Cardiac septum (tissue), 1 donor: ENCODE measurements at regions not wholly inside any gene's neighbourhood (a gene's known extent, or its start where the extent isn't known, plus 50 kb on each side); places are given as distances from the start of the nearest gene placed in this dataset.

ENCODE experiments used
- DNase-seq: peaks from one replicate; pipeline ENCODE4 v3.0.0-alpha.2; 2020; ENCODE audit warnings: low spot score
- intact Hi-C: fragments of 100-400 bp; cut with DNase I; formaldehyde crosslinking; loops from one replicate; pipeline ENCODE4 v1.14.0; 2022
- donor health status: DM: no; HTN: no; CAD: no.

DNA sequence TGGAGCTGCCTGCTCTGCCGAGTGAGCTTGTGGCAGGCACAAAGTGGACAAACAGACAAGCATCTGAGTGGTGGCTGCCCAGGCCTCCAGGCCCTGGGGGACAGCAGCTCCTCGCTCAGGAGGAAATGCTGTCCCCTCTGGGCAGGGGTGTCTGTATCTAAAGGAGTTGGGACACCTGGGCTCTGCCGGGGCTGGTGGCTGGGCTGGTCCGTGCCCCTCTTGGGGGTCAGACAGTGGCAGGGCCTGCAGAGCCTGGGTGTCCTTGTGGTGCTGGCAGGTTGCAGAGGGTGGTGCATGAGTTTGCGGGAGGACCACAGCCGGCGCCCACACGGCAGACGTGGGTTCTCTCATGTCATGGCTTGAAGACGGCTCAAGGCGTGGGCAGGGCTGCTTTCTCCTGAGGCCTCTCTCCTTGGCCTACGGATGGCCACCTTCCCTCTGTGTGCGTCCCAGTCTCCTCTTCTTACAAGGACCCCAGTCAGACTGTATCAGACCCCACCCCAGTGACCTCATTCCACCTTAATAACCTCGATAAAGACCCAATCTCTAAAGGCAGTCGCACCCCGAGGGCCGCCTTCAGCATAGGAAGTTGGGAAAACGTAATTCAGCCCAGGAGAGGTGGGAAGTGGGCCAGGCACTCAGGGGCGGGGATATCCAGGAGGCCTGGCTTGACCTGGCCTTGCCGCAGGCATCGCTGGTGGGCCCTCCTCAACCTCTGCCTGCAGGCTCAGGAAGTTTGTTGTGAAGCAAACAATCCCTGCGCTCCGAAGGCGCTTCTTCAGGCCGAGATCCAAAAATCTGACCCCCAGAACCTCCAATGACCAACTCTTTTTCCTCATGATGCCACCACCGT is 110.0 kb downstream of the KIF26A start:
- intact Hi-C loops, result no loop called here
- no peak for DNase-seq

DNA sequence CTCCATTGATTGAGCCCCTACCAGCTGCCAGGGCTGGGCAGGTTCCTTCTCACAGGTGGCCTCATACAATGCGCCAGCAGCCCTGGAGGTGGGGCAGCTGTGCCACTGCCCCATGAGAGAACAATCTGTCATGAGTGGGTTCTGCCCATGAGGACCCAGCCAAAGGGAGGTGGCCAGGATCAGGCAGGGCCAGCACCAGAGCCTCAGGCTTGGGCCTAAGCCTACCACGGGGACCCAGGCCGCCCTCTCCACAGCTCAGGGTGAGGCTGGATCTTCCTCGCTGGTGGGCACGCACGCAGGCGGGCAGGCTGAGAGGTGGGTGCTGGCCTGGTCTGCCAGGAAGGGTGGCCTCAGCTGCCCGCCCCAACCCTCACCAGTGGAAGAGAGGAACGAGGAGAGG is 110.7 kb downstream of the KIF26A start:
- DNase-seq, result no peak
- intact Hi-C loops, result no loop called here

DNA sequence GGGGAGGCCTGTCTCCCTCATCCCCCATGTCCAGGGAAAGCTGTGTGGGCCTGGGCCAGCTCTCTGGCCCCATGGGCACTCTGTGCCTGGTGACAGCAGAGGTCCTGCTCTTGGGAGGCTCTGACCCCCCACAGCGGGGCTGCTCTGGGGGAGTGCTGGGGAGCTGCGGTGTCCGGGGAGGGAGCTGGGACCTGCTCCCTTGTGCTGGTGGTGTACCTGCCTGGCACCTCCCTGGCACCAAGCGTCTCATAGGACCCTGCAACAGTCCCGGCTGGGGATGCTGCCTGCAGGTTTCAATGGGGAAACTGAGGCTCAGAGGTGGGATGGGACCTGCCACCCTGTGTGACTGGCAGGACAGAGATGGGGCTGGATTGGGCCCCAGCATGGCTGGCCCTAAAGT is 111.3 kb downstream of the KIF26A start:
- intact Hi-C loops, result no loop called here
- peak; percentile 57 for DNase-seq

DNA sequence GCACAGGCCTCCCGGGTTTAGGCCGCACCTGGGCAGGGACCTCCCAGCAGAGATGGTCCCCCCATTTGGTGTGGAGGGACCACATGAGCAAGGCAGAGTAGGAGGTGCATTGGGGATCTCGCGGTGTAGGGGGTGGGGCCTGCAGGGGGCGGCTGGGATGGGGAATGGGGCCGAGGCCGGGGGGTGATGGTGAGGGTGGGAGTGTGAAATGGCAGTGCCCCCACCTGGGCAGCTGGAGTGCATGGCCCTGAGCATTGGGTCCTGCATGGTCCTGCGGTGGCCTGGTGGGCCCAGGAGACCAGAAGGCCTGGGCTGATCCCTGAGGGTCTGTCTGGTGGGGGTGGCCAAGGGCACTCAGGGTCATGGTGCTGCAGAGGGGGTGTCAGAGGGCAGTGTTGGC is 111.8 kb downstream of the KIF26A start:
- intact Hi-C loops, result no loop called here

DNA sequence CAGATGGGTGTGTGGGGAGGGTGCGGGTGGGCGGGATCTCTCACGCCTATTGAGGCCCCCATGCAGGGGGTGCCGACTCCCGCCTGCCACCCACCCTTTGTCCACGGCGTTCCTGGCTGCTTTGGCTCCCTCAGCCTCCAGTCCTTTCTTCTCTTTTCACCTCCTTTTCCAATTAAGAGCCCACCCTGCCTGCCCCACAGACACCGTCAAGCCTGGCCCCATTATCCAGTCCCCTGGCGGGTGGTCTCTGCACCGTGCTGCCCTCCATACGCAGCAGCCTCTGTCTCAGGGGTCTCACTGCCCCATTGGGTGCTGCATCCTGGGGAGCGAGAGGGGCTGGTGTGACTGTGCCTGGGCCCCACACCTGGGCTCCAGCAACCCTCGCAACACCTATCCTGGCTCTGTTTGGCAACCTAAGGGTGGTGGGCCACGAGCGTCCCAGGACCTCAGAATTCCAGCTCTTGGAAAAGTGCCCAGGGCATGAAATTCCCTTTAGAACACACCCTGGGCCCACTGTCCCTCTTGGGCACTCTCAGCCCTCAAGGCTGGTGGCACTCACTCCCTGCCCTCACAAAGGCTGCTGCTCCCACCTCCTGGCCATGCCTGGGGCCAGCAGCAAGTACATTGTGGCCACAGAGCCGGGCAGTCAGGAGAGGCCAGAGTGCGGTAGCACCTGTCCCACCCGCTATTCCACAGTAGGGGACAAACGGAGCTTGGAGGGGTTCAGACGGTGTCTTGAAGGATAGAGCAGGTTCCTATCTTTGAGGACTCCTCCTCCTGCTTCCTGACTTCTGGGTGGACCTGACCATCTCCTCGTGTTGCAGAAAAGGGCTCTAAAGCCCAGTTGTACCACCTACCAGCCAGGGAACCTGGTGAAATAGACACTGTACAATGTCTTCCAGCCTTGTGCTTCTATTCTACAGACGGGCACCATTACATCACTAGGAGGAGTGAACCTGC is 114.1 kb downstream of the KIF26A start:
- intact Hi-C loops, result no loop called here
- no peak for DNase-seq

More for the DNA sequence above, 111.8 kb downstream of the KIF26A start:
- no peak for DNase-seq

DNA sequence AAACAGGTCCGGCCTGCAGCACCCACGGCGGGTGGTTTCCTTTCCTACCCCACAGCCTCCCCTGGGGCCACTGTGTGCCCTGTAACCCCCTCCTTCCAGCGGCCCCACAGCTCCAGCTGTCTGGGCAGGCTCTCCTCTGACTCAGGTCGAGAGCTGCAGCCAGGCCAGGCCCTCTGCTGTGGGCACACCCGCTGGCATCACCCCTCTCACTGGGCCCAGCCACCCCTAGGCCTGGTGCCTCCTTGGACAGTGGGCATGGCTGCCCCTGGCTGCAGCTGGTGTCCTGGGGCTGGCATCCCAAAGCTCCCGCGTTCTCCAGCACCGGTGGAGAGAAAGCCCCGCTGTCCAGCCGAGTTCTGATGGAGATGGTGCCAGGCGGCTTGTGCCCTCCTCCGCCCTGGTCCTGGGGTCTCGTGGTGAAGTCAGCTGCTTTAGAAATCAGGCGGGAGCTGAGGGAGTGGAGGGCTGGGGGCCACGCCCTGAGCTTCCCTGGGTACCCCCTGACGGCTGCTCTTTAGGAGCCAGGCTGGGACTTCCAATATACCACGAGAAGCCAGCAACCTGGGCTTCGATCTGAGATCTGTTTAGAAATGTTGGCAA is 114.9 kb downstream of the KIF26A start:
- peak; percentile 61 for DNase-seq
- intact Hi-C loops, result no loop called here

DNA sequence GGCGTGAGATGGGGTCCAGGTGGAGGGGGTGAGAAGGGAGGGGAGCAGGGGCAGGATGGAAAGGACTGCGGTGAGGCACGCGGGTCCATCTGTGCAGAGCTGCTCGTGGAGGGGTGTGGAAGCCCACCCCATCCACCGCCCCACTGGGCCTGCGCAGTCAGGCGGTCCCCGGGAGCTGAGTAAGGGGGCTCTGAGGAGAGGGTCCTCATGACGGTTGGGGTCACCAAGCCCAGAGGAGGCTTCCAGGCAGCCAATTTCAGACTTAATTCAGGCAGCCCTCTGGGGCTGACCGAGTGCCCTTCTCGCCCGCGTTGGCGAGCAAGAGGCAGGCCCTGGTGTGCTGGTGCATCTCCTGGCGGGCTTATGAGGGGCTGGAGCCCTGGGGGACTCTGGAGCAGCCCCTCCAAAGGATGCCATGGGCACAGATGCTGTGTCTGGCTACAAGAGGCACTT is 115.5 kb downstream of the KIF26A start:
- peak; percentile 53 for DNase-seq
- intact Hi-C loops, result no loop called here

DNA sequence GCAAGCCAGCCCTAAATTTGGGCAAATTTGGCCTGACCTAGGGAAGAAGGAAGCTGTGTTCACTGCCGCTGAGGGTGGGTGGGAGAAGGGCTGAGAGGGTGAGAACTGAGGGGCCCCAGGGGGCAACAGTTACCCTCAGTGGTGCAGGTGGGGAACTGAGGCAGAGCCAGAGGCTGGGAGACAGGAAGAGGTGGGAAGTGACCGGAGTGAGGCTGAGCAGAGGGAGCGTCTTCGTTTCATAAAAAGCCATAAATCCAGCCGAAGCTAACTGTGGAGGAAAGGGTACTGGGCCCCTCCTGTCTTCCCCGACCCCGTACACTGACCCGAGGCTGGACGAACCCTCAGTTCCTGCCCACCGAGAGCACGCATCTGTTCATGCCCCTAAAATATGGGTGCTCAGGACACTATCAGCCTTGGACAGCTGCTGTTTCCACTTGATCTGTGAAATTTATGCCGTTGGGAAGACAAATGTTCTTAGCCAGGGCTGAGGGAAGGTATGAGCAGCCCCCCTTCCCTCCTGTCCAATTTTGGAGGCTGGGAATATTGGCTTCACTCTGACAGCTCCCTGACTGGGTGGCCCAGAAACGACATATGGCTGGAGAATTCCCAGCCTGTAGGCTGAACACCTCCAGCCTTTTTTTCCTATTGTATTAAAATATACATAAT is 116.5 kb downstream of the KIF26A start:
- DNase-seq, result no peak
- intact Hi-C loops, result no loop called here

DNA sequence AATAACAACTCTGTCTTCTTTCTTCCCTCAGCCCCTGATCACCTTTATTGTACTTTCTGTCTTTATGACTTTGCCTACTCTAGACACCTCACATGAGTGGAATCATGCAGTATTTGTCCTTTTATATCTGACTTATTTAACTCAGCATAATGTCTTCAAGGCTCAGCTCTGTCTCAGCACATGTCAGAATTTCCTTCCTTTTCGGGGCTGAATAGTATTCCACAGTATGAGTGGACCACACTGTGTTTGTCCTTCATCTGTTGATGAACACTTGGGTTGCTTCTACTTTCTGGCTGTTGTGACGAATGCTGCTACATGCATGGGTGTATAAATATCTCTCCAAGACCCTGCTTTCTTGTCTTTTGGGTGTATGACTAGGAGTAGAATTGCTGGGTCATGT is 117.6 kb downstream of the KIF26A start:
- DNase-seq, result no peak
- intact Hi-C loops, result no loop called here

DNA sequence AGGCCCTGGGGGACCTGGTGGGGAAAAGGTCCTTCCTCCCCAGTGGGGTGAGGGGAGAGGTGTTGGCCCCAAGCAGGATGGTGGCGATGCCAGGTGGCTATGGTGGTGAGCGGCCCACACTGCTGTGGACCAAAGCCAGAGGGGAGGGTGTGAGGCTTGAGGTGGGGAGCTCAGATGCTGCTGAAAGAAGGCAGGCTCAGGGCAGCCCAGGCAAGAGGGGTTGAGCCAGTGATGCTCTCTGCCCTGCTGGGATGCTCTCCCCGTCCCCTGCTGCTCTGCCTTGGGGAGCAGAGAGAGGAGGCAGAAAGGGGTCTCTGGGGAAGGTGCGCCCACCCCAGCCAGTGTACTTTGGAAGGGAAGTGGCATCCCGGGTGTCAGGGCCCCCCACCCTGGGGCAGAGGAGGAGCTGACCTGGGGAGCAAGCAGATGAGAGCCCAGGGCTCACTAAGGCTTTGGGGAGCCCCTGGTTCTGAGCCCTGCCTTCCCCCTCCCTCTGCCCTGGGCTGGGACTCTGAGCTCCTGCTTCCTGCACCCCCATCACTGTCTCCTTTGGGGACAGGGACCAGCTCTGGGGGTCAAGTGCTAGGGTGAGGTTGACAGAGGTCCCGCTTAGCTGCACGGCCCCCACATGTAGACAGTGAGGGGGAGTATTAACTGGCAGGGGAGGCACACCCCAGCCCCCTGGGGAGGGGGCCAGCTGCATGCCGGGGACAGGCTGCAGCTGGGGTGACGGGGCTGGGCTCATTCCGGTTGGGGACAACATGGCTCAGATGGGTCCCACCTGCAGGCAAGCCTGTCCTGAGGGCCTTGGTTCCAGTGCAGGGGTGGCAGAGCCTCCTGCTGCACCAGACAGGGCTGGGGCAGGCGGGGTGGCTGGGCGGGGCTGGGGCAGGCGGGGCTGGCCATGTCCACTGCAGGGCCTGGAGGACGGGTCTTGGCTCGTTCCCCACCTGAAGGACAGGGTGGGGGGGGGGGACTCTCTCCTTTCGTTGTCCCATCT is 124.4 kb downstream of the KIF26A start:
- DNase-seq, result peak; percentile 68
- intact Hi-C loops, result no loop called here

DNA sequence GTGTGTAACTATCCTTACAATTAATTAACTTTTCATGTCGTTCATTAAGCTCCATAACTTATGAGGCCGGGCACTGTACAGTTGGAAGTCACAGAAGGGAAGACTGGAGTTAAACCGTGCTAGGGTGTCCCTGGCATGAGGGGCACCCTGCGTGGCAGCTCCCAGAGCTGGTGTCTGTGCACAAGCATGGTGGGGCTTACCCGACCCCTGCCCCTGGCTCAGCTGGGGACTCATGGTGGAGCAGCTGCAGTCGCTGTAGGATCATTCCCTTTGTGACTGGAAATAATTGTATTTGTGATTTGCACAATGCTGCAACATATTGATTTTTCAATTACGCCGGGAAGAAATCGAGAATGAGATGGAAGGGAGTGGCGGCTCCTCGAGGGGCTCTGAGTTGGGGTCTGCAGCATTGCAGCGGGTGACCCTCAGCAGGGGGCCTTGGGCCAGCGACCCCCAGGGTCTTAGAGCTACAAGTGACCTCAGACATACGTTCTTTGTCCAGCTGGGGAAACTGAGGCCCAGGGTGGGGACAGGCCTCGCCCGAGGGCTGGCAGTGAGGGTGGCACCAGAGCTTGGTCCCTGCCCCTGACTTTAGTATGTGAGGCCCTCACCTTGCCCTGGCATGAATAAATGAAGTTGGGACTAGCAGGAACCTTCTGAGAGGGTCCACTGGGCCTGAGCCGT is 125.4 kb downstream of the KIF26A start:
- intact Hi-C loops, result no loop called here
- DNase-seq, result peak; percentile 63

DNA sequence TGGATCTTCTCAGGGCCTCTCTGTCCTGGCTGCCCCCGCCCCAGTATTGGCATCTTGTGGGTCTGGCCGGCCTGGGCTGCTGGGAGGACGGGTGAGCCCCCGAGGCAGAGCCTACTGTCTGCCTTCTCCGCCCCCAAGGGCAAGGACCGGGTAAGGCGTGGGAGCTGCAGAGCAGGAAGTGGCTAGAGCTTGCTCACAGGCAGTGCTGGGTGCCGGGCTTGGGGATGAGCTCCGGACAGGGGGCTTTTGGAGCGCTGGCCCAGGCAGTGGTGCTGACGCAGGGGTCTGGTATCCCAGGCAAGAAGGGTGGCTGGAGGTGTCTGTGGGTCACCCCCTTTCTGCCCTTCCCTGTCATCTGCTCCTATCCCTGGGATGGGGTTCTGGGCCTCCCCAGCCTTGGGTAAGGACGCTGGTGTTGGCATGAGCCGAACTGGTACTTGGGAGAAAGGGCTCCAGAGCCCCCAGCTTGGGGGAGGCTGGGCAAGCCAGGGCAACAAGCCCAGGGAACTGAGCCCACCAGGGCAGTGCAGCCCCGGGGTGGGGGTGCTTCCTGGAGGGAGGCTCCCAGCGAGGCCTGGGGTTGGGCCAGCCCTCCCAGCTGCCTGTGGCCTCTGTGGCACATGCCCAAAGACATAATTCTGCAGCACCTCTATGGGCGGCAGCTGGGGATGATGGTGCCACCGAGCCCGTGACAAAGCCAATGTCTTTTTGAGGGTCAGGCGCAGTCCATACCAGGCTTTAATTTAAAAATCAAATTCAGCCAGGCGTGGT is 126.3 kb downstream of the KIF26A start:
- peak; percentile 70 for DNase-seq
- intact Hi-C loops, result no loop called here

DNA sequence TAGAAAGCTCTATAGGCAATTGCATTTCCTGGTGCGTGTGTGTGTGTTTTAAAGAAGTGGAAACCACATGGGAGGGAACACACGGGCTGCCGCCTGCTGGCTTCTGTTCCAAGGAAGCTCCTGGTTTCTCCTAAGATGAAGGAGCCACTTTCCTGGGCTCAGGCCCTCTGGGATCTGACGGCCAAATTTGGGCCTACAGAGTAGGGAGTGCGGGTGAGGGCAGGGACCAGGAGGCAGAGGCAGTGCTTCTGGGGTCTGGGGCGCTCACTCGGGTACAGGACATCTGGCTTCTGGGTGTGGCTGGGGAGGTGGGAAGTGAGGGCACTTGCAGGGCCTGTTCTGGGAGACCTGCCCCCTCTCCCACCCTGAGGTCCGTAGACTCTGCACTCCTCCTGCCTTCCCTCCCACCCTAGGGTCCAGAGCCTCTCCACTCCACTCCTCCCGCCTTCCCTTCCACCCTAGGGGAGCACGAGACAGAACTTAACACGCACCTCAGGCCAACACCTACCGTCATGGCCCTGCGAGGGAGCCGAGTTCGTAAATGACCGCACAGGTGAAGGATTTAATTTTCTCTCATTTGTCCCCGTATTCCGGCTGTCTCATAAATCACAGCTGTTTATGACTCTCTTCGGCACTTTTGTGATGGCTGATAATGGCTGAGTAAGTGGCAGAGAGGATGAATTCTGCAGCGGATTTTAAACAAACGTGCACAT is 127.7 kb downstream of the KIF26A start:
- peak; percentile 20 for DNase-seq
- intact Hi-C loops, result no loop called here

DNA sequence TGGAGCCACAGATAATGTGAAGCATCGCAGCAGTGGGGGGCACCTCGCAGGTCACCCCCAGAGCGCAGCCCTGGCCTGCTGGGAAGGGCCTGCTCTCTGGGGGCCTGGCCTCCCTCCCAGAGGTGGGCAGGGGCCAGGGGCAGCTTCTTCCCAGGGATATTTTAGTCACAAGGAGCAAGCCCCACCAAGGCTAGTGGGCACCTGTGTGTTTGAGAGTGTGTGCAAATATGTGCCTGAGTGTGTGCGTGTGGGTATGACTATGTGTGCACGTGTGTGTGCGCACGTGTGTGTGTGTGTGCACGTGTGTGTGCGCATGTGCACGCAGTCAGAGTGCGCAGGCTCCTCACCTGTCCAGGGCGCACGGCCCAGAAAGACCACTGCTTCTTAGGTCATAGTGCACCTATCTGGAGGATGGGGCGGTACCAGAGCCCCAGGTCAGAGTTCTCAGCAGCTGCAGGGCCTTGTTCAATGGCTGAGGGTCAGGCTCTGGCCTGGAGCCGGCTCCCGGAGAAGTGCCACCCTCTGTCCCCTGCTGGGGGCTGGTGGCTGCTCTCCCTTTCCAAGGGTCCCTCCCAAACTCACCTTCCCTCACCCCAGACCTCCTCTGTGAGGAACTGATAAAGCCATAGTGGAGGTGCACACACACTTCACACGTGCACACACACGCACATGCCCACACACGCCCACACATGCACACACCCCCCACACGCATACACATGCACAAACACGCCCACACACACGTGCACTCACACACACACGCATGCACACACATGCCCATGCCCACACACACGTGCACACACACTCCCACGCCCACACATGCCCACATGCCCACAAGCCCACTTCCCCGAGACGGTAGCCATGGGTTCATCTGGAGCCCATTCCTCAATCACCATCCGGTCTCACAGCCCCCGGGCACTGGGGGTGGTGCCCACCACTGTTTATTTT is 128.5 kb downstream of the KIF26A start:
- intact Hi-C loops, result no loop called here
- peak; percentile 39 for DNase-seq

DNA sequence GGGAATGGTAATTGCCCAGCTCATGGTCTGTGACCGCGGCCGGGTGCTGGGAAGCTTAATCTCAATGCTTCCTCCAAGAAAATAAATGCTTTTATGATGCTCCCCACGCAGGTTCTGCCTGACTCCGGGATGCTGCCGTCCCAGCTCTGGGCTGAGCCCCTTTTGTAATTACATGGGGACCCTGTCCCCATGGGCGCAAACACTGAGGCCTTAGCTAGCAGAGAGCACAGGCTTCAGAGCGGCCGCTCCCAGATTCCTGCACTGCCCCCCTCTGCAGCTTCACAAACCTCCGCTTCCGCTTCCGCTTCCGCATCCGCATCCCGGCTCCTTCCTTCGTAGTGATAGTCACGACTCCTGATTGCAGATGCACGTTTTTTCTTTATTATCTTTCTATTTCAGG is 129.5 kb downstream of the KIF26A start:
- DNase-seq, result peak; percentile 36
- intact Hi-C loops, result no loop called here
